GM19395 (cell line): ENCODE measurements at regions not wholly inside any gene's neighbourhood (a gene's known extent, or its start where the extent isn't known, plus 50 kb on each side); places are given as distances from the start of the nearest gene placed in this dataset.

Experiments
- ATAC-seq: cut with Tn5 transposase; IDR thresholded peaks from one replicate; pipeline ENCODE4 v1.9.1; 2021; ENCODE audit warnings: mild to moderate bottlenecking, moderate library complexity; ENCODE audit not compliant: unreplicated experiment

- no peak for ATAC-seq
Observed at GRCh38 chr13:82654861-82655855, 1227.1 kb downstream of the SLITRK1 start.

GRCh38 chr13:82654143-82654542 lies 1228.1 kb downstream of the SLITRK1 start:
- ATAC-seq = no peak

- no peak for ATAC-seq
Observed at GRCh38 chr13:82647540-82647939, 1234.7 kb downstream of the SLITRK1 start.

GRCh38 chr13:82636119-82636518 lies 1246.2 kb downstream of the SLITRK1 start:
- ATAC-seq = no peak

GRCh38 chr13:82634946-82635345 lies 1247.3 kb downstream of the SLITRK1 start:
- ATAC-seq = no peak

- no peak for ATAC-seq
Observed at GRCh38 chr13:82627183-82627582, 1255.1 kb downstream of the SLITRK1 start.

- ATAC-seq = no peak
Observed at GRCh38 chr13:82625717-82626116, 1256.6 kb downstream of the SLITRK1 start.

GRCh38 chr13:82615043-82615442 lies 1267.2 kb downstream of the SLITRK1 start:
- no peak for ATAC-seq

GRCh38 chr13:82614086-82614485 lies 1268.2 kb downstream of the SLITRK1 start:
- no peak for ATAC-seq

GRCh38 chr13:82606008-82606407 lies 1276.3 kb downstream of the SLITRK1 start:
- no peak for ATAC-seq

GRCh38 chr13:82597747-82598146 lies 1284.5 kb downstream of the SLITRK1 start:
- no peak for ATAC-seq

GRCh38 chr13:82593239-82593638 lies 1289.0 kb downstream of the SLITRK1 start:
- ATAC-seq = no peak

- no peak for ATAC-seq
Observed at GRCh38 chr13:82571653-82572052, 1310.6 kb downstream of the SLITRK1 start.

GRCh38 chr13:82569581-82569980 lies 1312.7 kb downstream of the SLITRK1 start:
- ATAC-seq = no peak

- no peak for ATAC-seq
Observed at GRCh38 chr13:82566864-82567263, 1315.4 kb downstream of the SLITRK1 start.

GRCh38 chr13:82565201-82565600 lies 1317.1 kb downstream of the SLITRK1 start:
- no peak for ATAC-seq

GRCh38 chr13:82560889-82561288 lies 1321.4 kb downstream of the SLITRK1 start:
- ATAC-seq = no peak

- ATAC-seq = no peak
Observed at GRCh38 chr13:82522872-82523271, 1359.4 kb downstream of the SLITRK1 start.

- no peak for ATAC-seq
Observed at GRCh38 chr13:82506805-82507414, 1375.4 kb downstream of the SLITRK1 start.

- no peak for ATAC-seq
Observed at GRCh38 chr13:82501834-82502233, 1380.4 kb downstream of the SLITRK1 start.

GRCh38 chr13:82480415-82480814 lies 1401.9 kb downstream of the SLITRK1 start:
- ATAC-seq = no peak

GRCh38 chr13:82477436-82477835 lies 1404.8 kb downstream of the SLITRK1 start:
- ATAC-seq = no peak
